ENCODE measurements at regions not wholly inside any gene's neighbourhood (a gene's known extent, or its start where the extent isn't known, plus 50 kb on each side); places are given as distances from the start of the nearest gene placed in this dataset.
"Not testable (repeated sequence)": the region's sequence is repeated elsewhere in the genome, so short reads cannot be mapped to it uniquely, and the experiment has no call there.

DNA sequence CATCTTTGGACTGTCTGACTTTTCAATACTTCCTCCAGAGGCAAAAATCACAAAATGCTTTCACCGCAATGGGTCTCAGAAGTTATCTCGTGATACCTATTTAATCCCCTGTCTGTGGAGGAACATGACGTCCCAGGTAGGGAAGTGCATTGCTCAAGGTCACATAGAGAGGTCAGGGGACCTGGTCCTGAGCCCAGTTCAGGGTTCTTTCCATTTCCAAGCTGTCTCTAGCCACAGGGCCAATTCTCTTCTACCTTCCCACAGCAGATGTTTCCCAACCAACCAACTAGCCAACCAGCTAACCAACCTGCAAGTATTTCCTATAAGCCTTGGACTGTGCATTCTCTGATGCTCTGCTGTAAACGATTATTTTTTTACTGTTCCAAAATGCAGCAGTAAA is 122.2 kb upstream of the DLG1 start:
- no peak for TF ChIP-seq CTCF (IDR thresholded peaks at IDR 0.05; ENCODE audit: insufficient read depth, low read depth, low read length)
- no peak for DNase-seq (ENCODE audit: low read depth)
- no peak overlapping the region for H3K4me3 ChIP-seq (ENCODE audit: low read depth, low read length)

DNA sequence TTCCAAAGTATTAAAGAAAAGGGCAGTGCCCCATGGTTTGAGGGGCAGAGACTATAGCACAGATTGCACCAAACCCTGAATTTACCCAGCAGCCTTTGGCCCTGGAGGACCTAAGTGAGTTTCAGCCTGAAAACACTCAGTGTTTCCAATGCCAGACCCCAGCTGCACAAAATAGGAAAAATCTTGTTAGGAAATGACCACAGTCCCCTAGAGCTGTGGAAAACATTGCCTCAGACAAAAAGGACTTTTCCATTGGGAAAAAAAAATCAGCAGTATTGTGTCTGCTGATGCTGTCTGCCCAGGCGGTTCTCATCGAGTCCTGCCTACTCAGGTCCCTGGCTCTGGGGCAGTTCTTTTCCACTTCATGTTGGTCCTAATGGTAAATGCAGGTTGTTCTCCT is 121.7 kb upstream of the DLG1 start:
- H3K4me3 ChIP-seq (ENCODE audit: low read depth, low read length), result no peak overlapping the region
- no peak for TF ChIP-seq CTCF (IDR thresholded peaks at IDR 0.05; ENCODE audit: insufficient read depth, low read depth, low read length)
- no peak for DNase-seq (ENCODE audit: low read depth)

- no peak for TF ChIP-seq CTCF (IDR thresholded peaks at IDR 0.05; ENCODE audit: insufficient read depth, low read depth, low read length)
- DNase-seq (ENCODE audit: low read depth), result no peak
- H3K4me3 ChIP-seq (ENCODE audit: low read depth, low read length), result no peak overlapping the region
These were observed 121.3 kb upstream of the DLG1 start for GRCh38 chr3:197419696-197420095.

DNA sequence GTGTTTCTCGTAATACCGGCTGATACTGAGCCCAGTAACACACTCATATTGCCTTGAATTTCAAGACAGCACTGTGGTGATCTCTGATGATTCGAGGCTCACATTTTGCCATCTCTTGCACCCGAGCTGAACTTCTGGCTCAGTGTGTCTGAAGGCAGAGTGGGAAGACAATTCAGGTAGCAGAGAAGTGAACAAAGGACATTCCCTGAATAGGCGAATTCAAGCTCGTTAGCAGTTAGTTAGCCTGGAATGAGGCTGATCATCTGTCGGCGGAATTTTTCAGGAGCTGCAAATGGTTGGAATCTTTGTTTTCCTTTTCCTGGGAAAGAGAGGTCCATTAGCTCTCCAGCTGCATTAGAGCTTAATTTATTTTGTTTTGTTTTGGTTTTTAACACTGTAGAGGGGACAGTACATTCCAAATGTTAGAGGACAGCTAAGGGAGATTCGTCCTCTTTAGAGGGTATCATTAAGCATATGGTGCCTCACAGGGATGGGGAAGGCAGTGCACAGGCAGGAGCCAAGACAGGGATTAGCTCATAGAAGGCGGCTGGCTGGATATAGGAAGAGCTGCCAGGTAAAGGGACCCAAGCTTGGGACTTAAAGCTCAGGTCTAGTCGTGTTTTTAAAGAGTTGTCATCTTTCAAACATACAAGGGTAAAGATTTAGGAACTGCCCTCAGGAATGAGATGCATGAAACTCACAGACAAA is 119.7 kb upstream of the DLG1 start:
- DNase-seq (ENCODE audit: low read depth), result no peak
- H3K4me3 ChIP-seq (ENCODE audit: low read depth, low read length), result no peak overlapping the region
- no peak for TF ChIP-seq CTCF (IDR thresholded peaks at IDR 0.05; ENCODE audit: insufficient read depth, low read depth, low read length)

DNA sequence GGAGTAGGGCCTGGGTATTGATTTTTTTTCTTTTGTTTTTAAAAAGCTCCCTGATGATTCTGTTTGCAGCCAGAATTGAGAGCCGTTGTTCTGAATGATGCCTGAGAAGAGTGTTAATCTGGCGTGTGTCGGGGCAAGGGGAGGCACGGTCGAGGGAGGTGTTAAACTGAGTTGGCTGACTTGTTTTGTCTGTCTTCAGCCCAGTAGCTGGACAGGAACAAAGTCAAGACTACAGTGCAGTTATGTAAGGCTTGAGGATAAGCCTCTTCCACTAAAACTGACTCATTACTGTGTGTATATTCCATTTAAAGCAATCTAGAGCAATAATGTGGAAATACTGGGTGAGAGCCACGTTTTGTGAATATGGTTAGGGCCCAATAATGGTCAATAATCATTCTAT is 119.0 kb upstream of the DLG1 start:
- no peak overlapping the region for H3K4me3 ChIP-seq (ENCODE audit: low read depth, low read length)
- DNase-seq (ENCODE audit: low read depth), result no peak
- no peak for TF ChIP-seq CTCF (IDR thresholded peaks at IDR 0.05; ENCODE audit: insufficient read depth, low read depth, low read length)

DNA sequence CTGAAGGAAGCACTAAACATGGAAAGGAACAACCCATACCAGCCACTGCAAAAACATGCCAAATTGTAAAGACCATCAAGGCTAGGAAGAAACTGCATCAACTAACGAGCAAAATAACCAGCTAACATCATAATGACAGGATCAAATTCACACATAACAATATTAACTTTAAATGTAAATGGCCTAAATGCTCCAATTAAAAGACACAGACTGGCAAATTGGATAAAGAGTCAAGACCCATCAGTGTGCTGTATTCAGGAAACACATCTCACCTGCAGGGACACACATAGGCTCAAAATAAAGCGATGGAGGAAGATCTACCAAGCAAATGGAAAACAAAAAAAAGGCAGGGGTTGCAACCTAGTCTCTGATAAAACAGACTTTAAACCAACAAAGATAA is 113.5 kb upstream of the DLG1 start:
- DNase-seq (ENCODE audit: low read depth); H3K4me3 ChIP-seq (ENCODE audit: low read depth, low read length): not testable (repeated sequence)

GRCh38 chr3:197410170-197410569 is 111.8 kb upstream of the DLG1 start:
- H3K4me3 ChIP-seq (ENCODE audit: low read depth, low read length); DNase-seq (ENCODE audit: low read depth): not testable (repeated sequence)

- no peak for DNase-seq (ENCODE audit: low read depth)
- no peak overlapping the region for H3K4me3 ChIP-seq (ENCODE audit: low read depth, low read length)
- TF ChIP-seq CTCF (IDR thresholded peaks at IDR 0.05; ENCODE audit: insufficient read depth, low read depth, low read length), result no peak
These were observed 110.0 kb upstream of the DLG1 start for GRCh38 chr3:197408177-197408957.

Measured in fibroblast of villous mesenchyme (primary cell).